Adrenal gland (tissue), 5 donors: ENCODE measurements at regions not wholly inside any gene's neighbourhood (a gene's known extent, or its start where the extent isn't known, plus 50 kb on each side); places are given as distances from the start of the nearest gene placed in this dataset.

Experiments
- CTCF ChIP-seq, 6 experiments: fragments of 450-650 bp in 4 of 6; fragments of 200-600 bp in 2 of 6; sonication (generic) in 1 of 6; IDR thresholded peaks; 1 replicate in 5 of 6; 2 replicates in 1 of 6; pipeline versions ENCODE4 v1.5.1 to v1.8.0; 2016 to 2021; ENCODE audit warnings: antibody characterized with exemption in 6 of 6, mild to moderate bottlenecking in 2 of 6, moderate library complexity in 1 of 6
- POLR2A ChIP-seq, 2 donors: fragments of 450-650 bp; IDR thresholded peaks; one replicate each; pipeline ENCODE4 v1.6.1; 2017; ENCODE audit warnings: antibody characterized with exemption in 2 of 2, mild to moderate bottlenecking in 2 of 2, moderate library complexity in 1 of 2
- donor health status: DM: no; HTN: no; CAD: no.

DNA sequence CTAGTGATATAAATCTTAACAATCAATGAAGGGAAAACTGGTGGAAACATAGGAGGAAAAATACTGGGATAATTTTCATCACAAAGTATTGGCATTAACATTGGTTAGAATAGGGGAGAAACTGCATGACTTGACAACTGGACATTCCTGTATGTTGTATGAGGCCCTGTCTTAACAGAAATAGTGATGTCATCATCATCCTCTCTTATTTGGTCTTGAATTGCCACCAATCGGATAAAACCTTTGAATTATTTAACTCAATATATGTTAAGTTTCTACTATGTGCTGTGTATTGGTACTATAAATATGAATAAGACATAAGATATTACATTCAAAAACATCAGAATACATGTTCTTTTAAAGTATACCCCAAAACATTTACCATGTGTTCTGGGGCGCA, 130.1 kb upstream of the CCDC54 start:
- TF ChIP-seq CTCF (IDR thresholded peaks at IDR 0.05) (no peak), POLR2A (IDR thresholded peaks at IDR 0.05) (no peak)
